Globus pallidus (tissue), 1 donor: ENCODE measurements at regions not wholly inside any gene's neighbourhood (a gene's known extent, or its start where the extent isn't known, plus 50 kb on each side); places are given as distances from the start of the nearest gene placed in this dataset.

ENCODE experiments used
- DNase-seq: peaks from one replicate; pipeline ENCODE4 v3.0.0-alpha.2; 2015; ENCODE audit warnings: low spot score

DNA sequence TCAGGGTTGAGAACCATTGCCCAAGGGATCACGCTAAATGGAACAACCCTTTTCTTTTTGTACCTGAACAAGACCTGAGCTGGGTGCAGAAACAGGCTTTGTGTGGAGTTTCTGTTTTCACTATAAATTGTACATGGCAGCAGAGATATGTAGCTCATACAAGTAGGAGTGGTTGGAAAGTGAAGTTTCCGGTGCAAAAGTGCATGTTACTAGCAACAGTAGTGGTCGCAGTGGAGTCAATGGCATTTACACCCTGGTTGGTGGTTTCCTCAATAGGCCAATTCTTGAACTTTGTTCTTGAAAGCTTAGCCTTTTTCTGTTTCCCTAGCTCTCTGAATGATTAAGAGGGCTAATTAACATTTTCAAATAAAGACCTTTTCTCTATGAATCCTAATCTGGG, 170.7 kb downstream of the NEBL start:
- DNase-seq, result no peak

DNA sequence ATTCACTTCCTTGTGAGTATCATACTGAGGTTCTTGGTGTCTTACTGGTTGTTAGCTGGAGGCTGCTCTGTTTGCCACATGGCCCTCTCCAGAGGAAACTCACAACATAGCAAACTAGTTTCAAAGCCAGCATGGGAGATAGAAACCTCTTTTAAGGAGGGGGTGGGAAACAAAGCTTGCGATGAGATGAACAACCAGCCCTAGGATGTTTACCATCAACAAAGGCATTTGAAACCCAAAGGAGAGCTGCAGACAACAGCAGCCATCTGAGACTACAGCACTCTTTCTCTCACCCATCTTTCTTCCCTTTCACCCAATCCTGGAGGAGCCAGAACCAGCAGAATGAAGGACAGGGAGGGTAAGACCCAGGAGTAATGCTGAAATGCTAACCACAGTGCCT, 182.1 kb downstream of the NEBL start:
- DNase-seq, result no peak

DNA sequence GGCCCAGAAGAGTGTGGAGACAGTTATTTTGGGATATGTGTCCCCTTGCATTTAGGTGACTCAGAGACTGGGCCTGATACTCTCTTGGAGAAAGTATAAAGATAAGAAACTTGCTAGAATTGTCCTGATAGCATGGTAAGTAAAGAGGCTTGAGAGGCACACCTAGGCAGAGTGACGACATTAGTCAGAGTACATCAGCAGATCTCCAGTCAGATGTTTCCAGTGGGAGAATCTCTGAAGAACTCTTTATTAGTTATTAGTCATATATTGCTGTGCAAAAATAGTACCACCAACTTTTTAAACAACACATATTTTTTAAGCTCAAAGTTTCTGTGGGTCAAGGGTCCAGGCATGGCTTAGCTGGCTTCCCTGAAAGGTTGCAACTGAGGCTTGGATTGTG, 182.6 kb downstream of the NEBL start:
- DNase-seq, result no peak

DNA sequence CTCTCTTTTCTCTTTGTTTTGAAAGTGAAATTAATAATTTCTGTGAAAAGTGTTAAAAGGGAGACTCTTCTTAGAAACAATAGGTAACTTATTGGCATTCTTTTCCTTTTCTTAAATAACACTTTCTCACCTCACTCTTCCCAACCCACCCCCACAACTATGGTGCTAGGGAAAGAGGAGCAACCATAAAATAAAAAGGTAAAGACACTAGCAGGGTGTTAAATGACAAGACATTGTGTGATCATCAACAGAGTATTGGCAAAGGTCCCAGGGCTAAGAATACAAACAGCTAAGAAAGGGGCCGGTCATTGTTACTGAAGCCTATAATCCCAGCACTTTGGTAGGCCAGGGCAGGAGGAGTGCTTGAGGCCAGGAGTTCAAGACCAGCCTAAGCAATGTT, 183.7 kb downstream of the NEBL start:
- no peak for DNase-seq

DNA sequence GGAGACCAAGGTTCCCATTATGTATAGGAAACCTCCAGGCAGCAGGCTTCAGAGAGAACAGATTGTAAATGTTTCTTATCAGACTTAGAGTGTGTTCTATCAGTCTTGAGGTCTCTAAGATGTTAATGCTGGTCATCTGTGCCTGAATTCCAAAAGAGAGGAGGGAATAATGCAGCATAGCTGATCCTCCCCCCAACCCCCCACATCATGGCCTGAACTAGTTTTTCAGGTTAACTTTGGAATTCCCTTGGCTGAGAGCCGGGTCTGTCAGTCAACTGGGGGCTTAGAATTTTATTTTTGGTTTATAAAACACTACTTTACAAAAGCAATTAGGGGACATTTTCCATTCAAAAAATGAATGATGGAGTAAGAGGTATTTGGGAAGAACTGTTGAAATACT, 184.3 kb downstream of the NEBL start:
- DNase-seq, result no peak

DNA sequence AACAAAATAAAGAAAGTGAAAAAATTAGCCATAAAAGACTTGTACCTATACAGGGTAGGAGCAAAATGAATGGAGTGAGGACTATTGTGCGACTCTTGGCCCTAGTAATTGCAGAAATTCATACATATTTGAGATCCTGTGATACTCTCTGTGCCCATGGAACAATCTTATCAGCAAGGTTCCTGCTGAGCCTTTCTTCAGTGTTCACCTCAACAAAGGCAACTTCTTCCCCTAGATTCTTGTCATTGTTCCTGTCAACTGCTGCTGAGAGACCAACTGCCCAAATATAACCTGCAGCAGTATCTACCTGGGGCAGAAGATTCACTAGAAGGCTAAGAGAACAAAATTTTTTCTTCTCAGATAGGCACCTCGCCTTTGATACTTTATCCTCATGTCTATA, 187.4 kb downstream of the NEBL start:
- no peak for DNase-seq

DNA sequence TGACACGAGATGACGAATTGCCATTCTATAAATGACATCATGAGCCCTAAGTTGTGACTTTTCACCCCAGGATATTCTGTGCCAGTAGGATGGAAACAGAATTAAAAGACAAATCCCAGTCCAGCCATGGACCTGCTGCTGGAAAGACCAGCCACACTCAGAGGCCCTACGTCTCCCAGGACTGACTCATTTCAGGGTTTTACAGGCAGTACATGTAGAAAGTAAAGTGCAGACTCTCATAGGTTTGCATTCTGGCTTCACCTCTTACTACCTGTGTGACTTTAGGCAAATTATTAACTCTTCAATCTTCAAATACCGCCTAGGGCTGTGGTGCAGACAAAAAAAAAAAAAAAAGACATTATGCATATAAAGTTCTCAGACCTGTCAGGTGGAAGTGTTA, 188.8 kb downstream of the NEBL start:
- no peak for DNase-seq

DNA sequence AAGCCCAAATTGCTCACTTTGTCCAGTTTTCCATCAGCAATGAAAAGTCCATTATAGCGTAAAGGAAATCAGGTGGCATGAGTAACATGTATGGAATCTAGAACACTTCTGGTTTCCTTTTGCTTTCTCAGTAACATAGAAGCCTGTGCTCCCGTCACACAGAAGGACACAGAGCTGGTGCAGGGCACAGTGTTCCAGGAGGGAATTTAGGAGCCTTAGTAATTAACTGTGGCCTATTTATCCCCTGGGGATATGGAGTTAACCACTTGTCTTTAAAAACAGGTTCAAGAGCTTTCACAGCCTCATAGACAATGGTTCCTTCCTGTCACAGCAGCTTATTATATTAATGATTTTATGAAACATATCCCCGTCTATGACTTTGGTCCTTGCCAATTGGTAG, 189.9 kb downstream of the NEBL start:
- DNase-seq, result no peak

DNA sequence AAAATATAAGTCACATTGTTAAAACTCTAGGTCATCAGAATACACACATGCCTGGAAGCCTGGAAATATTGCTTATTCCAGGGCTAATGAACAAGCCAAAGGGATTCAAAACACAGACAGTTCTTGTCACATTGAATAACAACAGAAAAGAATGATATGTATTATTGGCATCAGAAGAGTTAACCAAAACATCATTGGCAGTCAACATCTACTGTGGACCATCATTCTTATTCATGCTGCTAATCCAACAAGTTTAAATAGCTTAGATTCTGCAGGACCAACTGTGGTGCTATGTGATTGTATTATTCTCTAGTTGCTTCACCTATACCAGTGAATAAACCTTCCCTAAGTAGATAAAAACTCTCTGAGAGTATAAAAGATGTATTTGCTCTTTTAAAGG, 198.3 kb downstream of the NEBL start:
- DNase-seq, result no peak

DNA sequence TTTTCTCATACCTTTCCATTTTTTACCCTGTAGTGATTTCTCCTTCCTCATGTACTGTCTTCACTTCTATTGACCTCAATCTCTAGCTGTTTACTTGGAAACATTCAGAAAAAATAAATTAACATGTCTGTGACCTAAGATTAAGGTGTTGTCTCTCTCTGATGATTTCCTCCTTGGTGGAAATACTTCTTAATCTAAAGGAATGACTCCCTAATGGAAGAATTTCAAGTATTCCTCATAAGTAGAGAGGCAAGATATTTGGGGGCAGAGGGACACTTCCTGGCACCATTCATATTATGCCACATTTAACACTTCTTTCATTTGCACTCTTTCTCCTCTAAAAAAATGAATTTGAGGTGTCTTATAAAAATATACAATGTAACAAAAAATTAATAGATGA, 202.8 kb downstream of the NEBL start:
- no peak for DNase-seq

DNA sequence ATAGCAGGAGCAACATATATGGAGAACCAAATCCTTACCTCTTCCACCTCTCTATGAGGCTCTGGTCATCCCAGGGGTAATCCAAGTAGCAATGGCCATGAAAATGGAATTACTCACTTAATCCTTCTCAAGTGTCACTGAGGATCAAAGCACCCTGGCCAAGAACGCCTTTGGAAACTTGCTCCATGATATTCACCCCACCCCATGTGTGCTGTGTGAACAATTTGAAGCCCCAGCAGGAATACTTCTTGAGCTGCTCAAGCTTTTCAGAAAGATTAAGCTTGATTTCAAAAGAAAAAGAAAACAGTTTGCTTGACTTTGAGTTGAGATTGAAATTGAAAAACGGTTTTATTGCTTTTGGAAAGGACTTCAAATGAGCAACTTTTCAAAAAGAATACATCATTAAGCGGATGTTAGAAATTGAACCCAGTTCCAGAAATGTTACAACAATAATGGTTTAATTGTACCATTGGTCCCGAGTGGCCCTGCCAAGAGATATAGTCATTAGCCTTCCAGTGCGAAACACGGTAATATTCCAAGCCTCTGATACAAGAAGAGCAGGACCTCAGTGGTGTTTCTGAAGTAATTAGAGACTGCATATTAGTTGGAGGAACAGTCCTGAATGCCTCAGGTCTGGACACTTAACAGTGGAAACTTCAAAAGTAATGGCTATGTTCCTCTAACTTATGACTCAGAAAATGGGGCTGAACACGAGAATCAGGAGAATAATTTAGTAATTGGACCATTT, 208.1 kb downstream of the NEBL start:
- no peak for DNase-seq

DNA sequence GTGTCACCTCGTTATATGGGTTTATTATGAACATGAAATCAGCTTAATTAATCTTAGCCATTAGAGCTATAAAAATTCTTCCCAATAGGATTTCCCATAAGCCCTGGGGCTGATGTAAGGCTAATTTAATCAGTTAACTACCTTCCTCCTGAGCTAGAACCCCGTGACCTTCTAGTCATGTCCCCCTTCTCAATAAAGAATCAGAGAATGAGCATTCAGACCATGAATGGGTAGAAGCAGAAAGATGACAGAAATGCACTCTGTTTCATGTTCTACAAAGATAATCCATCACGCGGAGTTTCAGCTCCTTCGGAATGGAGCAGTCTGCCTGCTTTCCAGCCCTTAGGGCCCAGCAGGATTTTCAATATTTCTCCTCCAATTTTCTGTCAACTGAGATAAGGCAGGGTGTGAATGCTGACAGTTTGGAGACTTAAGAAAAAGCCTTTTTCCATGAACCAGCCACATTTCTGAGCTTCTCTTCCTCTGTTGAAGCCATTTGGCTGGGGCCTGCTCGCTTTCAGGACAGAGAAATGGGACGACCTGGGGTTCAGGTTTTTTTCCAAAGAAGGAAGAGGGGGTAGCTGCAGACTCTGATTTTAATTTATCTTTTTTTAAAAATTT, 211.0 kb downstream of the NEBL start:
- no peak for DNase-seq

DNA sequence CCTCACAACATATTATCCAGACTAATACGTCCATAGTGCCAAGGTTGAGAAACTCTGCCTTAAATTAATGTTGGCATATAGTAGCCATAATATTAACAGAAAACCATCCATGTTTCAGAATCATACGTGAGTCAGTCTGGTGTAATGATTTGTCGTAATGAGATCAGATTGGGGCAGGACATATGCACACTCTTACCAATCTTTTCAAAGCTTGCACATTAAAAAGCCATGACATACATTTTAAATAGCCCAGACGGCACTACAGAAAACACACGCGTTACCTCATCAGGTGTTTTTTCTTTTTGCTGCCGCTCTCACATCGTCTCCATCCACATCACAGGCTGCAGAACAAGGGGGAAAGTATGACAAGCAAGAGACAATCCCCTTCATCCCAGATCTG, 211.6 kb downstream of the NEBL start:
- no peak for DNase-seq

DNA sequence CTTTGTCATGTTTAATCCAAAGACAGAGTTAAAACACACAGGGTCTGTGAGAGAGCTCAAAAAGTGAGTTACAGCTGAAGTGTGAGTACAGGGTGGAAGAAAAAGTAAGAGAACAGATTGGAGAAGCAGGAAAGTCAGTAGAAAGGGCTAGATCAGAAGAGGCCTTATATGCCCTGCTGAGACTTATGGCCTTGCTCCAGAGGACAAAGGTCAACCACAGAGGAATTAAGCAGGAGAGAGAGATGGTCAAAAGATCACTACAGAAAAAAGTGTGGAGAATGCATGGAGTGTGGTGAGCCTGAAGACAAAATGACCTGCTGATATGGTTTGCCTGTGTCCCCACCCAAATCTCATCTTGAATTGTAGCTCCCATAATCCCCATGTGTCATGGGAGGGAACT, 213.8 kb downstream of the NEBL start:
- no peak for DNase-seq

DNA sequence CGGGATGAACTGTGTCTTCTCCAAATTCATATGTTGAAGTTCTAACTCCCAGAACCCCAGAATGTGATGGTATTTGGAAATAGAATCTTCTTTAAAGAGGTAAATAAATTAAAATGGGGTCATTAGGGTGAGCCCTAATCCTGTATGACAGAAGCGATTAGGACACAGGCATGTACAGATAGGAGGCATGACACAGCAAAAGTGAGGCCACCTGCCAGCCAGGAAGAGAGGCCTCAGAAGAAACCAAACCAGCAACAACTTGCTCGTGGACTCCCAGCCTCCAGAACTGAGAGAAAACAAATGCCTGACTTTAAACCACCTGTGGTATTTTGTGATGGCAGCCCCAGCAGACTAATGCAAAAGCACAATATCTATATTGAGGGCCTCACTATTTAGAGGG, 214.3 kb downstream of the NEBL start:
- no peak for DNase-seq

DNA sequence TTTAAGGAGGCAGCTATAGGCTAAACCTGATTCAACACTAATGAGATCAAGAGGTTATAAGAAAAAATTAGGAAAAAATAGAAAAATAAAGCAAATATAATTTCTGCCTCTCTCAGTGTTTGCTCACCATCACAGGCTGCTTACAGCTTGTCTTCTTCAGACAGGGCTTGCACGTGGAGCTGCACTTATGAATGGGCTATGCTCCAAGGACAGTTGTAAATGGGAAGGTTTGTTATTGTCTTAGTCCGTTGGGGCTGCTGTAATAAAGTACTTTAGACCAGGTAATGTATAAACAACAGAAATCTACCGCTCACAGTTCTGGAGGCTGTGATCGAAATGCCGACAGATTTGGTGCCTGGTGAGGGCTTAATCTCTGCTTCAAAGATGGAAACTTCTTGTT, 219.8 kb downstream of the NEBL start:
- DNase-seq, result no peak

DNA sequence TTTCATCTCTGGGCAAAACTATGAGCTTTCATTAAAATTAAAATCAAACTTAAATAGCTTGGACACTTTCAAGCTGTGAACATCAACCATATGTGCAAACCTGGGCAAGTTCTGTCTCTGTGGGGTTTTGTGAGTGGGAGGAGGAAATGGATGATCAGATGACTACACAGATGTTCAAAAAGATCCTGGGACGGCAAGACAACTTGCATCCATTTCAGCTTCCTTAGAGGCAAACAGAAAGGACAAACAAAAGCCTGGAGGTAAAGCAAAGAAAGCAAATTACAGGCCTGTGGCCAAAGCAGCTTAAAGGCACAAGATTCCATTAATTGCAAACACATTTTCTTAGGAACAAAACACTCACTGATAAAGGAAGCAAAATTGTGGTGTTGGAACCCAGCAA, 222.2 kb downstream of the NEBL start:
- no peak for DNase-seq

DNA sequence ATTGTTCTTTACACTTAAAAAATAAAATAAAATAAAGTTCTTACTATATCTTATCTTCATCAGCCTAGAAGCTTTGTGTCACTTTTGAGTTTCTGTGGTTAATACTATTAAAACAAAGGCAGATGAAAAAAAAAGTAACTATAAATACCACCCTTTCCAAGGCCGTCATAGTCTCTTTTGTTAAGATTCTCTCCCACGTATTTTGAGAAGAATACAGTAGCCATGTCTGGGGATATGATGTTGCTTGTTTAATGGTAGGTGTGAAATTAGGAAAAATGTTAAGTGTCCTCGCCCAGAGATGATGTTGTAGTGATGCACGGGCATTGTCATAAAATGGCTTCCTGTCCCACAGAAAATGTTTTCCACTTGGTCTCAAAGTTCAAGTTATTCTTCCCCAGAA, 223.9 kb downstream of the NEBL start:
- DNase-seq, result no peak

DNA sequence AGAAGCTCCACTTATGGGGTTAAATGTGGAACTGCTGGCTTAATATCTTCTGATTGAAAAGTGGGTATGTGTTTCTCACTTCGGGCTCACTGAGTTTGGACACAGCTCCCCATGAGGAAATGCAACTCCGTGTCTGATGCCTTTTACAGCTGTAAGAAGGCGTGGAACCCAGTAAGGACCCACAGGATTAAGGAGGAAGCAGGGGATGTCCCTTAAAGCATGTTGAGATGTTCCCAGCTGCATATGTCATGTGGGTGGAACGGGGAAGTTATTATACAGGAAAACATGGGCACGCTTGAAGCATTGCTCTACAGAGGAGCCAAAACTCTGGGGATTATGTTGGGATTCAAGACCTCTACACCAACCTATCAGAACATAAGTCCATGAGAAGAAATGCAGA, 224.4 kb downstream of the NEBL start:
- DNase-seq, result no peak

DNA sequence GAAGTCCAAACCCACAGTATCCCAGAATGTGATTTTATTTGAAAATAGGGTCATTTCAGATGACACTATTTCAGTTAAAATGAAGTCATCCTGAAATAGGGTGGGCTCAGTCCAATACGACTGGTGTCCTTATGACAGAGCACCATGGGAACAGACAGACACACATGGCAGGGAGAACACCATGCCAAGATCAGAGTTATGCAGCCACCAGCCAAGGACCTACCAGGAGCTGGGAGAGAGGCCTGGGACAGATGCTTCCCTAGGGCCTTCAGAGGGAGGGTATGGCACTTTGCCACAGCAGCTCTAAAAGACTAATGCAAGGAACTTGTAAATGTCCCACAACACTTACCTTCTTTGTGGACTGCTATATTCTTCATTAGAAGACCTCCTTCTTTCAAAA, 226.5 kb downstream of the NEBL start:
- DNase-seq, result no peak

DNA sequence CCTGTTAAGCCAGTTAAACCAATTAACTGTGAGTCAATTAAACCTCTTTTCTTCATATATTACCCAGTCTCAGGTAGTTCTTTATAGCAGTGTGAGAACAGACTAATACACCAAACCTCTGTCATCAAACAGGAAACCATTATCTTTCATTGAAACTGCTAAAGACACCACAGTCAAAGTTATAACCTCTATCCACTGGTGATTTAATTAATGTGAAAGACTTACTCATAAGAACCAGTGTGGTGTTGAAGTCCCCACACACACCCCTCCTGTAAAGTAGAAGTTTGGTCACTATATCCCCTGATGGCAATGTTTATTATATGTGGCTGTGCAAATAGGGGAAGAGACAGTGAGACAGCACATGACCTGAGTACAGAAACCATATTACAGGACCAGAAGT, 228.1 kb downstream of the NEBL start:
- DNase-seq, result no peak

DNA sequence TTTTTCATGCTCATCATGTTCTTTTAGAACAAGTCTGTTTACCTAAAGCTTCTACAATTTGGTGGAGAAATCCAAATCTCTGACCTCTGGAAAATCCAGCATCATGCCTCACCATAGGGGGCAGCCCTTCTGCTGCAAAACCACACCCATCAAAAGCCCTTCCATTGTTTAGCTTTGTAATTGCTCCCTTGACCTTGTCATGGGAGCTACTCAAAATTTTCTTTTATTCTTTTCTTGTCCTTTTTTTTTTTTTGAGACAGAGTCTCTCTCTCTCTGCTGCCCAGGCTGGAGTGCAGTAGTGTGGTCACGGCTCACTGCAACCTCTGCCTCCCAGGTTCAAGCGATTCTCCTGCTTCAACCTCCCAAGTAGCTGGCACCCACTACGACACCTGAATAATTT, 234.4 kb downstream of the NEBL start:
- DNase-seq, result no peak

DNA sequence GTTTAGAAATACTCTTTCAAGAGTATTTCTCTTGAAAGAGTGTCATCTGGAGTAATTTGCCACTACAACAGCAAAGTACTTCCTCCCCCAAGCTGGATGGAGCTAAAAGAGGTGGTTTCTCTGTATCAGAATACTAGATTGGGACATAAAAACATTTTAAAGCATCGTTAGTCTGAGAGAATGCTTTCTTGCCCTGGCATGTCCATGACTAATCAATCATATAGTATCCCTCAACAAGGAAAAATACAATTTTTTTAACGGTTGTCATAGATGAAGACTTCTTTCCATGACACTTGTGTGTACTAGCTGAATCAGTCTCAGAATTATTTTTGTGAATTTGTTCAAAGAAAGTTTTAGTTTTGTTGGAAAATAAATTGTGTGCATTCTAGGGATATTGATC, 237.9 kb downstream of the NEBL start:
- DNase-seq, result no peak

DNA sequence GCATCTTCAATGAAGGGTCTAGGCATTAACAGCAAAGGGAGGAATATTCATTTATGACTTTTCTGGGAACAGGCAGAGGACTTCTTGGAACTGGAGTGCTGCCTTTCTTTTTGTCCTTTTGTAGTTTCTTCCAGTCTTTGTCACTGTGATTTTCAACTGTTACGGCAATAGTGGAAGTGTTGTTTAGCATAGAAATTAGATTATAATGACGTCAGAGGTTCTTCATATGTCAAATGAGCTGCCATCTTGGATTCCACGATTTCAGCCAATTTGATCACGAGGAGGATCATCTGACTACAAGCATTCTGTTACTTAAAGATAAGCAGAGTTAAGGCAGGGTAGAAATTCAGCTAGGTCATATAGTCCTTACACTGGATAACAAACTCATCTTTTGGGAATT, 239.0 kb downstream of the NEBL start:
- DNase-seq, result no peak
